GM21390 (cell line): ENCODE measurements at regions not wholly inside any gene's neighbourhood (a gene's known extent, or its start where the extent isn't known, plus 50 kb on each side); places are given as distances from the start of the nearest gene placed in this dataset.

ENCODE experiments used
- ATAC-seq: cut with Tn5 transposase; IDR thresholded peaks from one replicate; pipeline ENCODE4 v1.9.1; 2021; ENCODE audit not compliant: unreplicated experiment

- ATAC-seq = no peak
Observed at GRCh38 chr6:18920701-18921100, 533.6 kb downstream of the RNF144B start.

GRCh38 chr6:18931086-18931485 is 543.9 kb downstream of the RNF144B start:
- no peak for ATAC-seq

- ATAC-seq = no peak
Observed at GRCh38 chr6:18958146-18958545, 571.0 kb downstream of the RNF144B start.

- no peak for ATAC-seq
Observed at GRCh38 chr6:18961566-18961965, 574.4 kb downstream of the RNF144B start.

GRCh38 chr6:18962361-18962905 is 575.3 kb downstream of the RNF144B start:
- ATAC-seq = no peak

- ATAC-seq = no peak
Observed at GRCh38 chr6:18963439-18963838, 576.3 kb downstream of the RNF144B start.

GRCh38 chr6:18973251-18973650 is 586.1 kb downstream of the RNF144B start:
- ATAC-seq = no peak

GRCh38 chr6:18976091-18976490 is 588.9 kb downstream of the RNF144B start:
- ATAC-seq = no peak

GRCh38 chr6:18976966-18977365 is 589.8 kb downstream of the RNF144B start:
- ATAC-seq = no peak

GRCh38 chr6:18978337-18979128 is 591.4 kb downstream of the RNF144B start:
- ATAC-seq = no peak

GRCh38 chr6:18985061-18985460 is 597.9 kb downstream of the RNF144B start:
- no peak for ATAC-seq

GRCh38 chr6:18985996-18986395 is 598.8 kb downstream of the RNF144B start:
- no peak for ATAC-seq

GRCh38 chr6:18988636-18989035 is 601.5 kb downstream of the RNF144B start:
- no peak for ATAC-seq

GRCh38 chr6:18990059-18990978 is 603.2 kb downstream of the RNF144B start:
- peak; percentile 55 for ATAC-seq

GRCh38 chr6:18997375-18997826 is 610.3 kb downstream of the RNF144B start:
- peak; percentile 97 for ATAC-seq

- no peak for ATAC-seq
Observed at GRCh38 chr6:19002976-19003560, 615.9 kb downstream of the RNF144B start.

- ATAC-seq = no peak
Observed at GRCh38 chr6:19004176-19004575, 617.0 kb downstream of the RNF144B start.

GRCh38 chr6:19009769-19010168 is 622.6 kb downstream of the RNF144B start:
- no peak for ATAC-seq

- ATAC-seq = no peak
Observed at GRCh38 chr6:19013026-19013705, 626.0 kb downstream of the RNF144B start.

GRCh38 chr6:19024737-19025136 is 637.6 kb downstream of the RNF144B start:
- peak; percentile 56 for ATAC-seq

GRCh38 chr6:19028201-19028600 is 641.1 kb downstream of the RNF144B start:
- ATAC-seq = no peak
